ENCODE measurements at regions not wholly inside any gene's neighbourhood (a gene's known extent, or its start where the extent isn't known, plus 50 kb on each side); places are given as distances from the start of the nearest gene placed in this dataset.
"Not testable (repeated sequence)": the region's sequence is repeated elsewhere in the genome, so short reads cannot be mapped to it uniquely, and the experiment has no call there.

DNA sequence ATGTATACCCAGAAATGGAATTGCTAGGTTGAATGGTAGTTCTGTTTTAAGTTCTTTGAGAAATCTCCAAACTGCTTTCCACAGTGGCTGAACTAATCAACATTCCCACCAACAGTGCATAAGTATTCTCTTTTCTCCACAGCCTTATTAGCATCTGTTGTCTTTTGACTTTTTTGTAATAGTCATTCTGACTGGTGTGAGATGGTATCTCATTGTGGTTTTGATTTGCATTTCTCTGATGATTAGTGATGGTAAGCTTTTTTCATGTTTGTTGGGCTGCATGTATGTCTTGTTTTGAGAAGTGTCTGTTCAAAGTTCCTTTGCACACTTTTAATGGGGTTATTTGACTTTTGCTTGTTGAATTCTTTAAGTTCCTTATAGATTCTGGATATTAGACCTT is 52.4 kb upstream of the EHHADH start:
- not testable (repeated sequence) for TF ChIP-seq TRIM24, FOXM1 (CRISPR knock-in tag; IDR thresholded peaks at IDR 0.05)
- TF ChIP-seq, protein P1, sequence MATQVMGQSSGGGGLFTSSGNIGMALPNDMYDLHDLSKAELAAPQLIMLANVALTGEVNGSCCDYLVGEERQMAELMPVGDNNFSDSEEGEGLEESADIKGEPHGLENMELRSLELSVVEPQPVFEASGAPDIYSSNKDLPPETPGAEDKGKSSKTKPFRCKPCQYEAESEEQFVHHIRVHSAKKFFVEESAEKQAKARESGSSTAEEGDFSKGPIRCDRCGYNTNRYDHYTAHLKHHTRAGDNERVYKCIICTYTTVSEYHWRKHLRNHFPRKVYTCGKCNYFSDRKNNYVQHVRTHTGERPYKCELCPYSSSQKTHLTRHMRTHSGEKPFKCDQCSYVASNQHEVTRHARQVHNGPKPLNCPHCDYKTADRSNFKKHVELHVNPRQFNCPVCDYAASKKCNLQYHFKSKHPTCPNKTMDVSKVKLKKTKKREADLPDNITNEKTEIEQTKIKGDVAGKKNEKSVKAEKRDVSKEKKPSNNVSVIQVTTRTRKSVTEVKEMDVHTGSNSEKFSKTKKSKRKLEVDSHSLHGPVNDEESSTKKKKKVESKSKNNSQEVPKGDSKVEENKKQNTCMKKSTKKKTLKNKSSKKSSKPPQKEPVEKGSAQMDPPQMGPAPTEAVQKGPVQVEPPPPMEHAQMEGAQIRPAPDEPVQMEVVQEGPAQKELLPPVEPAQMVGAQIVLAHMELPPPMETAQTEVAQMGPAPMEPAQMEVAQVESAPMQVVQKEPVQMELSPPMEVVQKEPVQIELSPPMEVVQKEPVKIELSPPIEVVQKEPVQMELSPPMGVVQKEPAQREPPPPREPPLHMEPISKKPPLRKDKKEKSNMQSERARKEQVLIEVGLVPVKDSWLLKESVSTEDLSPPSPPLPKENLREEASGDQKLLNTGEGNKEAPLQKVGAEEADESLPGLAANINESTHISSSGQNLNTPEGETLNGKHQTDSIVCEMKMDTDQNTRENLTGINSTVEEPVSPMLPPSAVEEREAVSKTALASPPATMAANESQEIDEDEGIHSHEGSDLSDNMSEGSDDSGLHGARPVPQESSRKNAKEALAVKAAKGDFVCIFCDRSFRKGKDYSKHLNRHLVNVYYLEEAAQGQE (IDR thresholded peaks at IDR 0.05; ENCODE audit: borderline replicate concordance in 1 of 2, low read depth in 1 of 2, low read length in 2 of 2), result not testable (repeated sequence)
- TF ChIP-seq, protein P2, sequence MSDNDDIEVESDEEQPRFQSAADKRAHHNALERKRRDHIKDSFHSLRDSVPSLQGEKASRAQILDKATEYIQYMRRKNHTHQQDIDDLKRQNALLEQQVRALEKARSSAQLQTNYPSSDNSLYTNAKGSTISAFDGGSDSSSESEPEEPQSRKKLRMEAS (IDR thresholded peaks at IDR 0.05), result not testable (repeated sequence)

Data from HepG2 (cell line).